ENCODE measurements at regions not wholly inside any gene's neighbourhood (a gene's known extent, or its start where the extent isn't known, plus 50 kb on each side); places are given as distances from the start of the nearest gene placed in this dataset.

DNA sequence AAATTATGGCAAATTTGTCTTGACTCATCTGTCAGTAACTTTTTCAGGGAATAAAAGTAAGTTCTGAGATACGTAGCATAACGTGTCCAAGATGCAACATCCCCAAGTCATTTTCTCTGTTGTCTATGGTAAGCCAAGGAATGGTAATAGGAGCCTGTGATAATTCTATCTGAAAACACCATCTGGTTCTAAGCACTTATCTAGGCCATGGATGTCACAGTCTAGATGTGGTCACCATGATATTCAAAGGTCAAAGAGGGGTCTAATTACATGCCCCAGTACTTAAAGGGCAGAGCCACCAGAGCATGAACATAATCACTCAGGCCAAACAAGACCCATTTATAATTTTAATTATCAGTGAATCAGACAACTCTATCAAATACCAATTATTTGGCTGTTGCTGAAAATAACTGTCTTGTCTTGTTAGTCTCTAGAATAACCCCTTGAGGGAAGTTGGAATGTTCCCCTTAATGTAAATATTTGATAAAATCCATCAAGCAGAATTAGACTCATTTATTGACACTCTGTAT lies 225.1 kb upstream of the MPPED2 start:
- POLR2A ChIA-PET: no interaction called here
- H3K4me3 ChIP-seq (ENCODE audit: low read depth, low read length): no peak overlapping the region
- H3K36me3 ChIP-seq (ENCODE audit: control insufficient read depth, insufficient read depth, low read length): no peaks in the 10 kb centered on the region
- TF ChIP-seq, protein P1, sequence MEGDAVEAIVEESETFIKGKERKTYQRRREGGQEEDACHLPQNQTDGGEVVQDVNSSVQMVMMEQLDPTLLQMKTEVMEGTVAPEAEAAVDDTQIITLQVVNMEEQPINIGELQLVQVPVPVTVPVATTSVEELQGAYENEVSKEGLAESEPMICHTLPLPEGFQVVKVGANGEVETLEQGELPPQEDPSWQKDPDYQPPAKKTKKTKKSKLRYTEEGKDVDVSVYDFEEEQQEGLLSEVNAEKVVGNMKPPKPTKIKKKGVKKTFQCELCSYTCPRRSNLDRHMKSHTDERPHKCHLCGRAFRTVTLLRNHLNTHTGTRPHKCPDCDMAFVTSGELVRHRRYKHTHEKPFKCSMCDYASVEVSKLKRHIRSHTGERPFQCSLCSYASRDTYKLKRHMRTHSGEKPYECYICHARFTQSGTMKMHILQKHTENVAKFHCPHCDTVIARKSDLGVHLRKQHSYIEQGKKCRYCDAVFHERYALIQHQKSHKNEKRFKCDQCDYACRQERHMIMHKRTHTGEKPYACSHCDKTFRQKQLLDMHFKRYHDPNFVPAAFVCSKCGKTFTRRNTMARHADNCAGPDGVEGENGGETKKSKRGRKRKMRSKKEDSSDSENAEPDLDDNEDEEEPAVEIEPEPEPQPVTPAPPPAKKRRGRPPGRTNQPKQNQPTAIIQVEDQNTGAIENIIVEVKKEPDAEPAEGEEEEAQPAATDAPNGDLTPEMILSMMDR (IDR thresholded peaks at IDR 0.05; ENCODE audit: insufficient read depth, low read depth, low read length): no peak
- H3K27me3 ChIP-seq (ENCODE audit: control insufficient read depth, insufficient read depth, low read length): no peaks in the 10 kb centered on the region
- CTCF ChIA-PET: no interaction called here
- no peak for DNase-seq (ENCODE audit: low read depth)

DNA sequence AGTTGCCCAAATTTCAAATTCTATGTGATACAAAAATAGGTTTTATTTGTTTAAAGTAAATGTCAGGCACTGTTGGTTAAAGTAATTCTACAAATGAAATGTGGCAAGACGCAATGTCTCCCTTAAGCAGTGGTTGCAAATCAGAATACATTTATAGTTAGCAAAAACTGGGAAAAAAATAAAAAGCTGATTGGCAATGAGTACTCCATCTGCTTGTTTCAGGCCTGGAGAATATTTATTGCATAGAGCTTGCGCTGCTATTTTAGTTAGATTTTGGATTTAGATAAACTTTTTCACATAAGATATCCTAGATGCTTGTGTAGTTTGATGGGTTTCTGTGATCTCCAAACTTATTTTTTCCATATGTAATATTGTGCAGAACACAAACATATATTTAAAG lies 224.0 kb upstream of the MPPED2 start:
- ChIA-PET CTCF (no interaction called here), POLR2A (no interaction called here)
- Histone ChIP-seq H3K27me3 (ENCODE audit: control insufficient read depth, insufficient read depth, low read length) (no peaks in the 10 kb centered on the region), H3K4me3 (ENCODE audit: low read depth, low read length) (no peak overlapping the region), H3K36me3 (ENCODE audit: control insufficient read depth, insufficient read depth, low read length) (no peaks in the 10 kb centered on the region)
- TF ChIP-seq, protein P1 (IDR thresholded peaks at IDR 0.05; ENCODE audit: insufficient read depth, low read depth, low read length): no peak
- no peak for DNase-seq (ENCODE audit: low read depth)

DNA sequence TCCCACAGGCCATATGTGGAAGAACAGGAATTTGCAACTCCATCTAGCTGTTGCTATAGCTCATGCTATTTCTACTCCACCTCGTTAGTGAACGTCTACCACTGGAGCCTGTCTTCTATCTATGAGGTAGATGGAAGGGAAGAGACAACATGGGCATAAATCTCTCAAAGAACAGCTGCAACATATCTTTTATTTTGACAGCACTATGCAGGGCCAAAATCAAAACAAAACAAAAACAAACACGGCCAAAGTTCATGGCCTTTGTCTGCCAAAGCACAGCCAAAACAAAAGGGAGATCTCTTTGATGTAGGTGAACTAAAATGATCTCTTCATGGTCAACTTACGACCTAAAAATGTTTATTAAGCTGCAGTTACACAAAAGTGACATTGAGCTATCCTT lies 215.2 kb upstream of the MPPED2 start:
- Histone ChIP-seq H3K4me3 (ENCODE audit: low read depth, low read length) (no peak overlapping the region), H3K36me3 (ENCODE audit: control insufficient read depth, insufficient read depth, low read length) (no peaks in the 10 kb centered on the region), H3K27me3 (ENCODE audit: control insufficient read depth, insufficient read depth, low read length) (no peaks in the 10 kb centered on the region)
- POLR2A ChIA-PET: no interaction called here
- no peak for DNase-seq (ENCODE audit: low read depth)
- CTCF ChIA-PET: no interaction called here
- TF ChIP-seq, protein P1 (IDR thresholded peaks at IDR 0.05; ENCODE audit: insufficient read depth, low read depth, low read length): no peak

DNA sequence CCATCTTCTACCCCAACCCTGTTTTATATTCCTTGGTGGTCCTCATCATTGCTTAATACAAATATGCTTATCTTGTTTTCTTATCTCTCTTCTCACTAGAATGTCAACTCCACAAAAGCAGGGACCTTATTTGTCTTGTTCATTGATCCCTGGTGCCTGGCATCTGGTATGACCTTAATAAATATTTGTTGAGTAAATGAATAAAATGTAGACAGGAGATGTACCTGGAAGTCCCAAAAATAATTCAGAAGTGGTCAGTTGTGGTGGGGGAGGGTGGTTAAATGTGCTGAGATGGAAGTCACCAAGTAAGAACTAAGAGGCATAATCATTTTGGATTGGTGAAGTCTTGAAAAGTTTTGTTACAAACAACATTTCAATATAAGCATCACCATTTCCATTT lies 214.8 kb upstream of the MPPED2 start:
- Histone ChIP-seq H3K27me3 (ENCODE audit: control insufficient read depth, insufficient read depth, low read length) (no peaks in the 10 kb centered on the region), H3K36me3 (ENCODE audit: control insufficient read depth, insufficient read depth, low read length) (no peaks in the 10 kb centered on the region), H3K4me3 (ENCODE audit: low read depth, low read length) (no peak overlapping the region)
- DNase-seq (ENCODE audit: low read depth): no peak
- TF ChIP-seq, protein P1 (IDR thresholded peaks at IDR 0.05; ENCODE audit: insufficient read depth, low read depth, low read length): no peak
- ChIA-PET CTCF (no interaction called here), POLR2A (no interaction called here)

DNA sequence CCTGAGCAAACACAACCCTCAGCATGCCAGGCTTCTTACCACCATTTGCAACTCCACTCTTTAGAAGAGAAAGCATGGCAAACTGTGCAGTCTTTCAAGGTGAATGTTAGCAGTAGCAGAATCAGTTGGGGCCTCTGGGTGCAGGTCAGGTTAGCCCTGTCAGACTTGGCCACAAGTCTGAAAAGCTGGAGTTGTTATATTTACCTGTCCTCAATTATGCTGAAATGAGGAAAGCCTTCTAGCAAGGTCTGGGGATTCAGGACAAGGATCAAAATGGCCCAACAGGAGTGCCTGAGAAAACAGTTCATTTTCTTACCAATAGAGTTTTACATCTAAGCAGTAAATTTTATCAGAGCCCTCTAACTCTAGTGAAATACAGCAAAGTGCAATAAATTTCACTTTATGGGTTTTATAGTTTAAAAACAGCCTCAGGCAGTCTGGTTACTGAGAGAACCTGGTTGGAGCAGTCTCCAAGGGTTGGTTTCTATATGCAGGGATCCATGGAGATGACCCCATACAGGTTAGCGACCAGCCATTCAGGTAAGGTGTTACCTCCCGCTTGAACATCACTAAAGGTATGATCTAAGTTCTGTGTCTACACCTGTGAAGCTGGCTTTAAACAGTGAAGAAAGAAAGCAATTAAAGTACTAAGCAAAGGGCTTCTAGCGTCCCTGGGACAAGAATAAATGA lies 212.5 kb upstream of the MPPED2 start:
- Histone ChIP-seq H3K36me3 (ENCODE audit: control insufficient read depth, insufficient read depth, low read length) (no peaks in the 10 kb centered on the region), H3K27me3 (ENCODE audit: control insufficient read depth, insufficient read depth, low read length) (no peaks in the 10 kb centered on the region), H3K4me3 (ENCODE audit: low read depth, low read length) (no peak overlapping the region)
- POLR2A ChIA-PET: no interaction called here
- no peak for DNase-seq (ENCODE audit: low read depth)
- TF ChIP-seq, protein P1 (IDR thresholded peaks at IDR 0.05; ENCODE audit: insufficient read depth, low read depth, low read length): no peak
- CTCF ChIA-PET: no interaction called here
